Activated naive CD4-positive, alpha-beta T cell treated with anti-CD3 and anti-CD28 coated beads, Interleukin-2, amount 10 ng/mL, durations not matched to agents 7 days and 5 days (primary cell): ENCODE measurements at regions not wholly inside any gene's neighbourhood (a gene's known extent, or its start where the extent isn't known, plus 50 kb on each side); places are given as distances from the start of the nearest gene placed in this dataset.
"Not testable (repeated sequence)": the region's sequence is repeated elsewhere in the genome, so short reads cannot be mapped to it uniquely, and the experiment has no call there.

Source experiments
- CTCF ChIA-PET: fragments of 350-600 bp; sonication (Branson Sonifier 250); formaldehyde crosslinking; loops from one replicate; lab custom pipeline; 2021; ENCODE audit warnings: antibody characterized with exemption; lab: Charles Lee
- DNase-seq: peaks from one replicate; pipeline ENCODE4 v3.0.0-alpha.2; 2020
- H3K27ac Mint-ChIP-seq: one replicate; pipeline ENCODE4 v1.8.0; 2021; ENCODE audit warnings: mild to moderate bottlenecking, moderate library complexity, mixed read lengths
- H3K27me3 Mint-ChIP-seq: one replicate; pipeline ENCODE4 v1.8.0; 2021; ENCODE audit warnings: mild to moderate bottlenecking, mixed read lengths
- H3K36me3 Mint-ChIP-seq: one replicate; pipeline ENCODE4 v1.8.0; 2021; ENCODE audit warnings: mixed read lengths
- H3K4me1 Mint-ChIP-seq: one replicate; pipeline ENCODE4 v1.8.0; 2021; ENCODE audit warnings: mixed read lengths
- H3K4me3 Mint-ChIP-seq: one replicate; pipeline ENCODE4 v1.8.0; 2021; ENCODE audit warnings: mild to moderate bottlenecking, moderate library complexity, mixed read lengths
- H3K9me3 Mint-ChIP-seq: one replicate; pipeline ENCODE4 v1.8.0; 2021; ENCODE audit warnings: mixed read lengths

DNA sequence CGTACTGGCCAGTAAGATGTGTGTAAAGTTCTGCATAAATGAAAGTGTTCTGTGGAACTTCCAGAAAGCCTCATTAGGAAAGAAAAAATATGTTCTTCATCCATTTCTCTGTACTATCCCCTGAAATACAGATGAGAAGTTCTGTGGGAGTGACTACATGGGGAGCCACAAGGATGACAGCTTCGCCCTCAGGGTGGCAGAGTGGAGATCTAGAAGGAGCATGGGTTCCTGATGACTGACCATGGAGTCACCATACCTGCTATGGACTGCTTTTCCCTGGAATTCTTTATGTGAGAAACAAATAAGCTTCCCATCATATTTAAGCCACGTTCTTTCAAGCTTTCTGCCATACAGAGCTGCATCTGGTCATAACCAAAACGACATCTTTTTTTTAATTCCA lies 113.9 kb upstream of the RGS1 start:
- no peak overlapping the region for H3K27ac Mint-ChIP-seq
- H3K36me3 Mint-ChIP-seq, result no peaks in the 10 kb centered on the region
- H3K27me3 Mint-ChIP-seq, result peaks cover 6% of the 10 kb centered on the region
- CTCF ChIA-PET, result interaction anchor here (0.7 kb wide), 1 partner anchor 16 kb away, joined by 3 read pairs; no protein-coding TSS in a partner anchor
- DNase-seq, result no peak
- no peaks in the 10 kb centered on the region for H3K4me1 Mint-ChIP-seq
- H3K4me3 Mint-ChIP-seq, result no peak overlapping the region
- no peaks in the 10 kb centered on the region for H3K9me3 Mint-ChIP-seq

DNA sequence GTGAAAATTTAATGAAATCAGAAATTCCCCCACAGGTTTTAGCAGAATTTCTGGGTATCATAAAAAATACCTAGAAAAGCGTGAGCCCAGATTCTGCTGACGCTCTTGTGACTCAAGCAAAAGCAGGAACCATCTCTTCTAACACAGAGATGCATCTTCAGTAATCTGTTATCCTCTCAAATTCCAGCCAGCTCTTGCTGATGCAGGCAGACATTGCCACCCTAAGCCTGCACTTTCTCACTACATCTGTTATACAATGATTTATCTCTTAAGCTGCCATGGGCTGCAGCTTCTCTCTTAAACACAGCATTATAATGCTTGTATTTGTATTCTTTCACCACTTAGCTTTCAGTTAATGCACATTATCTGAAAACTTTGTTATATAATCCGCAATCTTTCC lies 113.0 kb upstream of the RGS1 start:
- H3K4me1 Mint-ChIP-seq, result no peaks in the 10 kb centered on the region
- no peak overlapping the region for H3K4me3 Mint-ChIP-seq
- no peaks in the 10 kb centered on the region for H3K9me3 Mint-ChIP-seq
- no peaks in the 10 kb centered on the region for H3K36me3 Mint-ChIP-seq
- CTCF ChIA-PET, result no interaction called here
- DNase-seq, result no peak
- H3K27ac Mint-ChIP-seq, result no peak overlapping the region
- peaks cover 10% of the 10 kb centered on the region for H3K27me3 Mint-ChIP-seq

GRCh38 chr1:192463661-192464060 lies 111.9 kb upstream of the RGS1 start:
- Mint-ChIP-seq H3K4me1 (no peaks in the 10 kb centered on the region), H3K36me3 (no peaks in the 10 kb centered on the region), H3K27me3 (peaks cover 10% of the 10 kb centered on the region), H3K27ac (no peak overlapping the region), H3K9me3 (no peaks in the 10 kb centered on the region), H3K4me3 (no peak overlapping the region)
- CTCF ChIA-PET, result no interaction called here
- no peak for DNase-seq

DNA sequence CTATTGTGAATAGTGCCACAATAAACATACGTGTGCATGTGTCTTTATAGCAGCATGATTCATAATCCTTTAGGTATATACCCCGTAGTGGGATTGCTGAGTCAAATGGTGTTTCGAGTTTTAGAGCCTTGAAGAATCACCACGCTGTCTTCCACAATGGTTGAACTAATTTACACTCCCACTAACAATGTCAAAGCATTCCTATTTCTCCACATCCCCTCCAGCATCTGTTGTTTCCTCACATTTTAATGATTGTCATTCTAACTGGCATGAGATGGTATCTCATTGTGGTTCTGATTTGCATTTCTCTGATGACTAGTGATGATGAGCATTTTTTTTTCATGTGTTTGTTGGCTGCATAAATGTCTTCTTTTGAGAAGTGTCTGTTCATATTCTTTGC lies 110.4 kb upstream of the RGS1 start:
- CTCF ChIA-PET, result interaction anchor here (0.7 kb wide), 1 partner anchor 636 kb away, joined by 3 read pairs; no protein-coding TSS in a partner anchor
- not testable (repeated sequence) for H3K27ac Mint-ChIP-seq, H3K9me3 Mint-ChIP-seq, H3K4me3 Mint-ChIP-seq, H3K4me1 Mint-ChIP-seq, H3K36me3 Mint-ChIP-seq, DNase-seq
- peaks cover 13% of the 10 kb centered on the region for H3K27me3 Mint-ChIP-seq

- H3K36me3 Mint-ChIP-seq, result no peaks in the 10 kb centered on the region
- H3K9me3 Mint-ChIP-seq, result no peaks in the 10 kb centered on the region
- no peaks in the 10 kb centered on the region for H3K4me1 Mint-ChIP-seq
- no peak for DNase-seq
- H3K27ac Mint-ChIP-seq, result no peak overlapping the region
- CTCF ChIA-PET, result interaction anchor here (0.6 to 6.2 kb wide), 18 partner anchors 24 to 556 kb away, joined by 3 to 93 read pairs (median 5); no protein-coding TSS in a partner anchor
- H3K27me3 Mint-ChIP-seq, result peaks cover 18% of the 10 kb centered on the region
- H3K4me3 Mint-ChIP-seq, result no peak overlapping the region
Measured at GRCh38 chr1:192474080-192474683, 101.4 kb upstream of the RGS1 start.

DNA sequence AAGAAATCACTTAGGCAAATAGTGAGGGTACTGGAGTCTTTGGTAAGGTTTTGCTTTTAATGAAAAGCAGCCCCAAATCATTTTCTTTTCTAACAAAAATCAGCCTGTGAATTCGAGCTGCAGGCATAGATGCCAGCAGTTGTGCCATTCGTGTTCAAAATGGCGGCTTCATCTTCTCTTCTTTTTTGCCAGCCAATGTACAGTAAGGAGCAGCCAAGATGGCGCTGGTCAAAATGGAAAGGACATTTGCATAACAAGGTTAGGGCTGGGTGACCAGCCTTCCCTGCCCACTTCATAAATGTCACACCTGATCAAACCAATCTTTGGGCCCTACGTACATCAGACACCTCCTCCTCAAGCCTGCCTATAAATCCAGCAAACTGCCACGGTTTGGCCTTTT lies 100.2 kb upstream of the RGS1 start:
- CTCF ChIA-PET, result interaction anchor here (0.6 to 6.2 kb wide), 8 partner anchors 23 to 330 kb away, joined by 4 to 93 read pairs (median 15); no protein-coding TSS in a partner anchor
- no peak overlapping the region for H3K4me3 Mint-ChIP-seq
- no peaks in the 10 kb centered on the region for H3K36me3 Mint-ChIP-seq
- H3K27me3 Mint-ChIP-seq, result peaks cover 20% of the 10 kb centered on the region
- H3K9me3 Mint-ChIP-seq, result no peaks in the 10 kb centered on the region
- H3K4me1 Mint-ChIP-seq, result no peaks in the 10 kb centered on the region
- no peak overlapping the region for H3K27ac Mint-ChIP-seq
- DNase-seq, result no peak

DNA sequence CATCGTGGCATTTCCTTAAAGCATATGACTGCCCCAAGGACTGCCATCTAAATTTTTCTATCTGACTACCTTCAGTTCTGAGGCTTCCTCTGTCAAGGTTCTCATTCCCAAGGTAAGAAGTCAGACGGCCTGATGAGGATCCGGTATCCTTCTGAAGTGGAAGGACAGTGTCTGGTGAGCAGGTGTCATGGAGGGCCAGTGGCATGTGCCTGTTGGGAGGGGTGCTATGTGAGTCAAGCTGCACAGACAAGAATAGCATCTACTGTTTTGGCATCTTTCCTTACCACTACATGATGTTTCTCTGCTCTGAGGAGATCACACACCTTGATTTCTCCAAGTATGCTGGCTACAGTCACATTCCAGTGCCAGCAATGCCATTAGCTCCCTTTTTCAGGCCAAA lies 99.6 kb upstream of the RGS1 start:
- H3K9me3 Mint-ChIP-seq, result no peaks in the 10 kb centered on the region
- DNase-seq, result no peak
- H3K4me1 Mint-ChIP-seq, result no peaks in the 10 kb centered on the region
- no peak overlapping the region for H3K27ac Mint-ChIP-seq
- CTCF ChIA-PET, result interaction anchor here (2.9 to 6.2 kb wide), 4 partner anchors 103 to 138 kb away, joined by 23 to 93 read pairs (median 58); no protein-coding TSS in a partner anchor
- H3K36me3 Mint-ChIP-seq, result no peaks in the 10 kb centered on the region
- peaks cover 23% of the 10 kb centered on the region for H3K27me3 Mint-ChIP-seq
- no peak overlapping the region for H3K4me3 Mint-ChIP-seq

GRCh38 chr1:192476802-192477298 lies 98.7 kb upstream of the RGS1 start:
- H3K36me3 Mint-ChIP-seq, result no peaks in the 10 kb centered on the region
- CTCF ChIA-PET, result interaction anchor here (0.7 to 6.2 kb wide), 12 partner anchors 16 to 329 kb away, joined by 3 to 93 read pairs (median 5); no protein-coding TSS in a partner anchor
- H3K27me3 Mint-ChIP-seq, result peaks cover 23% of the 10 kb centered on the region
- H3K4me3 Mint-ChIP-seq, result no peak overlapping the region
- H3K27ac Mint-ChIP-seq, result no peak overlapping the region
- no peaks in the 10 kb centered on the region for H3K4me1 Mint-ChIP-seq
- H3K9me3 Mint-ChIP-seq, result no peaks in the 10 kb centered on the region
- DNase-seq, result no peak

DNA sequence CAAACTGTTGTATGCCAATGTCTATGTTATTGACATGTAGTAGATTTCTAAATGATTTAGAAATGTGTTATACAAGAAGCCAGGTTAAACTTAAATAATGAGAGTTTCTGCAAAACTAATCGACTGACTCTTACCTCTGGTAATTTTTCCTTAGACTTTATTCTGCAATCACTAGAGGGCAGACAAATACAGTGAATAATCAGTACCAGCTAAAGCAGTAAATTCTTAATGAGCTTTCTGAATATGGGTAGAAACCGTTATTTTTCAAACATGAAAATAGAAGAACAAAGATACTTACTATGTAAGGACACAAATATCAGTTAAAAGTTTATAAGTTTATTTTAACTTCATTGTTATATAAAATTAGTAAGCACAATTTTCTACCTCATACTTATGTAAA lies 97.9 kb upstream of the RGS1 start:
- Mint-ChIP-seq H3K27me3 (peaks cover 23% of the 10 kb centered on the region), H3K4me1 (no peaks in the 10 kb centered on the region), H3K9me3 (no peaks in the 10 kb centered on the region), H3K4me3 (no peak overlapping the region), H3K27ac (no peak overlapping the region), H3K36me3 (no peaks in the 10 kb centered on the region)
- no peak for DNase-seq
- CTCF ChIA-PET, result interaction anchor here (0.7 to 6.2 kb wide), 12 partner anchors 16 to 329 kb away, joined by 3 to 93 read pairs (median 4); no protein-coding TSS in a partner anchor

- Mint-ChIP-seq H3K36me3 (no peaks in the 10 kb centered on the region), H3K27ac (no peak overlapping the region), H3K27me3 (no peaks in the 10 kb centered on the region), H3K4me3 (no peak overlapping the region), H3K9me3 (peaks cover 3% of the 10 kb centered on the region), H3K4me1 (no peaks in the 10 kb centered on the region)
- CTCF ChIA-PET, result no interaction called here
- no peak for DNase-seq
Measured at GRCh38 chr1:192485692-192486436, 89.7 kb upstream of the RGS1 start.

DNA sequence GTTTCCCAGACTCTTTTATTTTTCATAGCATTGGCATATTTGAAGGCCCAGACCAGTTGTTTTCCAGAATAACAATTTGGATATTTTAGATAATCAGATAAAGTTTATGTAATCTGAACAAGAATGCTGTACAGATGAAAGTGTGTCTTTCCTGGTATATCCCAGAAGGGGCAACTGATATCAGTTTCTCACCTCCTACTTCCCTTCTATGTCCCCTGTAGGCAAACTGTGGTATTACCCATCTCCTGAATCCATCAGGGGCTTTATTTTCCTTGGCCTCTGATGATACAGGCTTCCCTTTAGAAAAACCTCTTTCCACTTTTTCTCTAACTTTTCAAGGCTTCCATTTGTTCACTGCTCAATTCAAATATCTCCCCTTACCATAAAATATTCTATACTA lies 87.5 kb upstream of the RGS1 start:
- Mint-ChIP-seq H3K4me3 (no peak overlapping the region), H3K27ac (no peak overlapping the region)

GRCh38 chr1:192489047-192489446 lies 86.5 kb upstream of the RGS1 start:
- no peaks in the 10 kb centered on the region for H3K36me3 Mint-ChIP-seq
- no peaks in the 10 kb centered on the region for H3K4me1 Mint-ChIP-seq
- CTCF ChIA-PET, result interaction anchor here (1.5 kb wide), 1 partner anchor 8 kb away, joined by 3 read pairs; no protein-coding TSS in a partner anchor

More for the DNA sequence above, 87.5 kb upstream of the RGS1 start:
- H3K4me1 Mint-ChIP-seq, result no peaks in the 10 kb centered on the region
- CTCF ChIA-PET, result no interaction called here
- H3K36me3 Mint-ChIP-seq, result no peaks in the 10 kb centered on the region
- H3K9me3 Mint-ChIP-seq, result peaks cover 3% of the 10 kb centered on the region
- DNase-seq, result no peak
- H3K27me3 Mint-ChIP-seq, result no peaks in the 10 kb centered on the region

DNA sequence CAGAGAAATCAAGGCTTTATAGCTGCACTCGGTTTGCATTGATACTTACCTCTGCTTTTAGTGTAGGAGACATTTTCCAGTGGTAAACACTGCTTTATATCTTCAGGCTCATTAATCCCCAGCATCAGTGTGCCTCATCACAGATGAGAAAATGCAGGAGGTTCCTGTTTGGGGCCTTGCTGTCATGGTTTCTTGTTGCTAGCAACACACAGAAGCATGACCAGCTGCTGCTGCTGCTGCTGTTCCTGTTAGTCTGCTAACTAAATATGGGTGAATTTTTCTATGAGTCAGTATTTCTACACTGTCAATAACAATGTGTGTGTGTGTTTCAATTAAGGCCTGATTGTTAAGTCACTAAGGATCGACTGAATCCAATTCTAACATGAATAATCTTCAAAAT lies 85.8 kb upstream of the RGS1 start:
- no peak for DNase-seq
- Mint-ChIP-seq H3K4me3 (no peak overlapping the region), H3K36me3 (no peaks in the 10 kb centered on the region), H3K4me1 (no peaks in the 10 kb centered on the region), H3K9me3 (no peaks in the 10 kb centered on the region), H3K27ac (no peak overlapping the region), H3K27me3 (no peaks in the 10 kb centered on the region)
- CTCF ChIA-PET, result interaction anchor here (1.5 kb wide), 1 partner anchor 9 kb away, joined by 3 read pairs; no protein-coding TSS in a partner anchor

More at GRCh38 chr1:192489047-192489446, 86.5 kb upstream of the RGS1 start:
- H3K27ac Mint-ChIP-seq, result no peak overlapping the region
- no peaks in the 10 kb centered on the region for H3K27me3 Mint-ChIP-seq
- no peak overlapping the region for H3K4me3 Mint-ChIP-seq
- DNase-seq, result no peak
- H3K9me3 Mint-ChIP-seq, result no peaks in the 10 kb centered on the region

DNA sequence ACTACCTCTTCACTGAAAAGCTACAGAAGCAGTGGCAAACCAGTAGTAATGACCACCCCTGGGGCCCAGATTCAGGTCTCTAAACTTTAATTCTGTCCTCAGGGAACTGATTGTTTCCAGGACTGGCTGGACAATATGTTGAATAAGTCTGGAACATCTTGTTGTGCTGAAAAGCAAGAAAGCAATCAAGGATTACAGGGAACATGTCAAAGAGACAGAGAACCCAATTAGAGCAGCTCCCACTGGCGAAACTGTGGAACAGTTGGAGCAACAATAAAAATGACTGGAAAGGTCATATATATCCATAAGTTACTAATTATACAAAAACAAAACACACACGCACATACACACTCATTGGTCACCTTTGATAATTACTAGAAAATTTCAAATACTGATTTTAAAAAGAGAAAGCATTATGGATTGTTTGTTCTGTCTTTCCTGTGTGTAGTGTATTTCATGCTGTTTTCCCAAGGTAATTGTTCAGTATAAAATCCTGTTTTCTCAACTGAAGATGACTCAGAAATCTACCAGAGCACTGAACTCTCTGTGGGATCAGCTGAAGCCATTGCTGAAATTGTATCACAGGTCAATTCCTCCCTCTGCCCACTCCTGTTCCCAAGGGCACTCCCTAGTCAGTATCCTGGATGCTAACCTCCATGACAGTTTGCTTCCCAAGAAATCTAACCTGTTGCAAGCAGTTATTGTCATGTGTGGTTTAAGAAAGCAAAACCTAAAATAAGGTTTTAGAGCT lies 83.6 kb upstream of the RGS1 start:
- DNase-seq, result no peak
- no peak overlapping the region for H3K27ac Mint-ChIP-seq

More for the DNA sequence above, 83.6 kb upstream of the RGS1 start:
- no peaks in the 10 kb centered on the region for H3K27me3 Mint-ChIP-seq
- H3K4me3 Mint-ChIP-seq, result no peak overlapping the region
- no peaks in the 10 kb centered on the region for H3K4me1 Mint-ChIP-seq
- no peaks in the 10 kb centered on the region for H3K9me3 Mint-ChIP-seq
- no peaks in the 10 kb centered on the region for H3K36me3 Mint-ChIP-seq
- CTCF ChIA-PET, result interaction anchor here (0.5 to 1.4 kb wide), 2 partner anchors 89 to 116 kb away, joined by 4 read pairs; no protein-coding TSS in a partner anchor
